ACC112 (cell line): ENCODE measurements at regions not wholly inside any gene's neighbourhood (a gene's known extent, or its start where the extent isn't known, plus 50 kb on each side); places are given as distances from the start of the nearest gene placed in this dataset.

ENCODE experiments used
- H2AFZ ChIP-seq: fragments of 200-600 bp; sonication (generic); one replicate; pipeline ENCODE4 v1.6.0; 2017; ENCODE audit warnings: antibody characterized with exemption, low read length; ENCODE audit not compliant: unreplicated experiment
- H3K27ac ChIP-seq: fragments of 200-600 bp; sonication (generic); 2 replicates; pipeline ENCODE4 v1.5.1; 2014; ENCODE audit warnings: low read depth, mild to moderate bottlenecking, antibody characterized with exemption, low read length, moderate library complexity
- H3K27me3 ChIP-seq: fragments of 200-600 bp; sonication (generic); 2 replicates; pipeline ENCODE4 v1.6.1; 2014; ENCODE audit warnings: mild to moderate bottlenecking, antibody characterized with exemption, low read length, moderate library complexity, mixed read lengths; ENCODE audit not compliant: insufficient read depth
- H3K36me3 ChIP-seq: fragments of 200-600 bp; sonication (generic); 2 replicates; pipeline ENCODE4 v1.6.1; 2016; ENCODE audit warnings: mild to moderate bottlenecking, antibody characterized with exemption, low read length, moderate library complexity, mixed read lengths; ENCODE audit not compliant: insufficient read depth
- H3K4me1 ChIP-seq: fragments of 200-600 bp; sonication (generic); one replicate; pipeline ENCODE4 v1.6.1; 2016; ENCODE audit warnings: low read length, mixed read lengths; ENCODE audit not compliant: insufficient read depth, unreplicated experiment, control insufficient read depth
- H3K4me3 ChIP-seq: fragments of 200-600 bp; sonication (generic); 2 replicates; pipeline ENCODE4 v1.5.1; 2014; ENCODE audit warnings: mild to moderate bottlenecking, low read depth, low read length
- H3K79me2 ChIP-seq: fragments of 200-600 bp; sonication (generic); one replicate; pipeline ENCODE4 v1.6.0; 2016; ENCODE audit warnings: low read length; ENCODE audit not compliant: control insufficient read depth, unreplicated experiment, insufficient read depth

GRCh38 chr12:91968076-91968776, 177.4 kb downstream of the BTG1 start:
- H3K27me3 ChIP-seq = no peaks in the 10 kb centered on the region
- H3K79me2 ChIP-seq = no peaks in the 10 kb centered on the region
- no peaks in the 10 kb centered on the region for H3K36me3 ChIP-seq
- no peak overlapping the region for H2AFZ ChIP-seq
- no peak overlapping the region for H3K27ac ChIP-seq
- H3K4me1 ChIP-seq = no peaks in the 10 kb centered on the region
- no peak overlapping the region for H3K4me3 ChIP-seq

GRCh38 chr12:91967590-91967989, 178.1 kb downstream of the BTG1 start:
- H3K79me2 ChIP-seq = no peaks in the 10 kb centered on the region
- no peak overlapping the region for H2AFZ ChIP-seq
- H3K4me3 ChIP-seq = no peak overlapping the region
- no peaks in the 10 kb centered on the region for H3K36me3 ChIP-seq
- H3K27me3 ChIP-seq = no peaks in the 10 kb centered on the region
- H3K27ac ChIP-seq = no peak overlapping the region
- no peaks in the 10 kb centered on the region for H3K4me1 ChIP-seq

- H3K36me3 ChIP-seq = no peaks in the 10 kb centered on the region
- no peaks in the 10 kb centered on the region for H3K4me1 ChIP-seq
- no peak overlapping the region for H3K27ac ChIP-seq
- H2AFZ ChIP-seq = no peak overlapping the region
- no peak overlapping the region for H3K4me3 ChIP-seq
- H3K79me2 ChIP-seq = no peaks in the 10 kb centered on the region
- H3K27me3 ChIP-seq = no peaks in the 10 kb centered on the region
Observed at GRCh38 chr12:91965781-91966180, 179.9 kb downstream of the BTG1 start.

- Histone ChIP-seq H3K36me3 (no peaks in the 10 kb centered on the region), H2AFZ (no peak overlapping the region), H3K27ac (no peak overlapping the region), H3K4me3 (no peak overlapping the region), H3K4me1 (no peaks in the 10 kb centered on the region), H3K79me2 (no peaks in the 10 kb centered on the region), H3K27me3 (no peaks in the 10 kb centered on the region)
Observed at GRCh38 chr12:91964501-91964900, 181.1 kb downstream of the BTG1 start.

GRCh38 chr12:91959220-91959619, 186.4 kb downstream of the BTG1 start:
- no peaks in the 10 kb centered on the region for H3K27me3 ChIP-seq
- no peak overlapping the region for H2AFZ ChIP-seq
- H3K4me1 ChIP-seq = peaks cover 4% of the 10 kb centered on the region
- no peaks in the 10 kb centered on the region for H3K36me3 ChIP-seq
- H3K27ac ChIP-seq = no peak overlapping the region
- no peaks in the 10 kb centered on the region for H3K79me2 ChIP-seq
- H3K4me3 ChIP-seq = no peak overlapping the region

GRCh38 chr12:91958816-91959215, 186.8 kb downstream of the BTG1 start:
- Histone ChIP-seq H3K27me3 (no peaks in the 10 kb centered on the region), H3K36me3 (no peaks in the 10 kb centered on the region), H2AFZ (no peak overlapping the region), H3K79me2 (no peaks in the 10 kb centered on the region), H3K4me3 (no peak overlapping the region), H3K4me1 (peaks cover 4% of the 10 kb centered on the region), H3K27ac (no peak overlapping the region)

GRCh38 chr12:91954747-91955146, 190.9 kb downstream of the BTG1 start:
- Histone ChIP-seq H3K27ac (no peak overlapping the region), H2AFZ (no peak overlapping the region), H3K79me2 (no peaks in the 10 kb centered on the region), H3K4me1 (peaks cover 4% of the 10 kb centered on the region), H3K27me3 (no peaks in the 10 kb centered on the region), H3K4me3 (no peak overlapping the region), H3K36me3 (no peaks in the 10 kb centered on the region)

- Histone ChIP-seq H3K4me3 (no peak overlapping the region), H3K79me2 (no peaks in the 10 kb centered on the region), H3K27me3 (no peaks in the 10 kb centered on the region), H2AFZ (no peak overlapping the region), H3K27ac (no peak overlapping the region), H3K4me1 (peaks cover 4% of the 10 kb centered on the region), H3K36me3 (no peaks in the 10 kb centered on the region)
Observed at GRCh38 chr12:91954326-91954725, 191.3 kb downstream of the BTG1 start.

GRCh38 chr12:91952916-91953315, 192.7 kb downstream of the BTG1 start:
- H3K36me3 ChIP-seq = no peaks in the 10 kb centered on the region
- no peaks in the 10 kb centered on the region for H3K4me1 ChIP-seq
- no peaks in the 10 kb centered on the region for H3K79me2 ChIP-seq
- H3K4me3 ChIP-seq = no peak overlapping the region
- H3K27me3 ChIP-seq = no peaks in the 10 kb centered on the region
- H3K27ac ChIP-seq = no peak overlapping the region
- H2AFZ ChIP-seq = no peak overlapping the region

- Histone ChIP-seq H3K27ac (no peak overlapping the region), H3K4me1 (no peaks in the 10 kb centered on the region), H3K79me2 (no peaks in the 10 kb centered on the region), H3K27me3 (no peaks in the 10 kb centered on the region), H2AFZ (no peak overlapping the region), H3K36me3 (no peaks in the 10 kb centered on the region), H3K4me3 (no peak overlapping the region)
Observed at GRCh38 chr12:91951571-91951970, 194.1 kb downstream of the BTG1 start.

- no peak overlapping the region for H3K27ac ChIP-seq
- H3K4me3 ChIP-seq = no peak overlapping the region
- no peaks in the 10 kb centered on the region for H3K4me1 ChIP-seq
- no peaks in the 10 kb centered on the region for H3K79me2 ChIP-seq
- H2AFZ ChIP-seq = no peak overlapping the region
- H3K27me3 ChIP-seq = no peaks in the 10 kb centered on the region
- no peaks in the 10 kb centered on the region for H3K36me3 ChIP-seq
Observed at GRCh38 chr12:91948504-91948903, 197.1 kb downstream of the BTG1 start.
